ENCODE measurements at regions not wholly inside any gene's neighbourhood (a gene's known extent, or its start where the extent isn't known, plus 50 kb on each side); places are given as distances from the start of the nearest gene placed in this dataset.

DNA sequence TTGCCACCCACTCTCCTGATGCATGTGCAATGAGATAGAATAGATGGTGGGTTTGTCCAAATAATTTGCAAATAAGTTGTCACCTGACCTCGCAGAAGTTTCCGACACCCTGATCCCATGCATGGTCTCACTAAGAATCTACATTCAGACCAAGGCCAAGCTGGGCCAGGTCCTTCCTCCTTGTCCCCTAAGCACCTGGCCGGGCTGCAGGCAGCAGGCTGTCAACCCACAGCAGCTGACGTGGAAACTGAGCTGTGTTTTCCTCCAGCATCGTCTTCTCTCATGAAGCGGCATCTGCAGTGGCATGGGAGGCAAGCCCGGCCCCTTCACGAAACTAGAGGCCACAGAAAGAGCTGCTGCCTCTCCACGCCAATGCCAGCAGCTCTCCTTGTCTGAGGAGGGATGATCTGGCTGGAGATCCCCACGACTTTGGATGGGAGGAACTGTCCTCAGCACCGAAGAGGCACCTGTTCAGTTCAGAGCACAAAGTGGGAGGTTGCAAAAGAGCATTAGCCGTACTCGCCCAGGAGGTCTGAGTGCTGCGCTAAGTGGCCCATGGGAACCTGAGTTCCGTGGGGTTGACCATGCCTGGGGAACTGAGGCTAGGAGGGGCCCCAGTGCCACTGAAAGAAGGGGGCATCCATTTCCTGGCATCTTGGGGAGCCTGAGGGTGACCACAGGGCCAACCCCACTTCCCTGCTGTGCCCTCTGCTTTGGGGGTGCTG lies 110.5 kb upstream of the INSIG1 start:
- TF ChIP-seq, protein P1, sequence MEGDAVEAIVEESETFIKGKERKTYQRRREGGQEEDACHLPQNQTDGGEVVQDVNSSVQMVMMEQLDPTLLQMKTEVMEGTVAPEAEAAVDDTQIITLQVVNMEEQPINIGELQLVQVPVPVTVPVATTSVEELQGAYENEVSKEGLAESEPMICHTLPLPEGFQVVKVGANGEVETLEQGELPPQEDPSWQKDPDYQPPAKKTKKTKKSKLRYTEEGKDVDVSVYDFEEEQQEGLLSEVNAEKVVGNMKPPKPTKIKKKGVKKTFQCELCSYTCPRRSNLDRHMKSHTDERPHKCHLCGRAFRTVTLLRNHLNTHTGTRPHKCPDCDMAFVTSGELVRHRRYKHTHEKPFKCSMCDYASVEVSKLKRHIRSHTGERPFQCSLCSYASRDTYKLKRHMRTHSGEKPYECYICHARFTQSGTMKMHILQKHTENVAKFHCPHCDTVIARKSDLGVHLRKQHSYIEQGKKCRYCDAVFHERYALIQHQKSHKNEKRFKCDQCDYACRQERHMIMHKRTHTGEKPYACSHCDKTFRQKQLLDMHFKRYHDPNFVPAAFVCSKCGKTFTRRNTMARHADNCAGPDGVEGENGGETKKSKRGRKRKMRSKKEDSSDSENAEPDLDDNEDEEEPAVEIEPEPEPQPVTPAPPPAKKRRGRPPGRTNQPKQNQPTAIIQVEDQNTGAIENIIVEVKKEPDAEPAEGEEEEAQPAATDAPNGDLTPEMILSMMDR (IDR thresholded peaks at IDR 0.05) = no peak
- TF ChIP-seq POLR2A (IDR thresholded peaks at IDR 0.05) = no peak

Measured in lower leg skin (tissue), 3 donors.